CD4-positive, alpha-beta T cell treated with Interleukin-6 for 4 hours (primary cell): ENCODE measurements at regions not wholly inside any gene's neighbourhood (a gene's known extent, or its start where the extent isn't known, plus 50 kb on each side); places are given as distances from the start of the nearest gene placed in this dataset.

Source experiments
- DNase-seq: peaks from one replicate; pipeline ENCODE4 v3.0.0-alpha.2; 2020; ENCODE audit warnings: mixed read lengths

DNA sequence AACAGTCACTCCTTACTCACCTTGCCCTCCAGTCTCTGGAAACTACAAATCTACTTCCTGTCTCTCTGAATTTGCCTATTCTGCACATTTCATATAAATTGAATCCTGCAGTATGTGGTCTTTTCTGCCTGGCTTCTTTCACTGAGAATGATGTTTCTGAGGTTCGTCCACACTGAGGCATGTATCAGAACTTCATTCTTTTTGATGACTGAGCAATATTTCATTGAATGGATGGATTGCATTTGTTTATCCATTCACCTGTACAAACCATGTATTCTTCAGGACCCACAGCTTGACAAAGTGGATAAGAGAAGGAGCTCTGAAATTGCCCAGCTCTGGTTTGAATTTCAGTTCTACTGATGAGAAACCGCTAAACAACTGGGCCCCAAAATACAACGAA is 118.9 kb upstream of the ARRDC4 start:
- no peak for DNase-seq

DNA sequence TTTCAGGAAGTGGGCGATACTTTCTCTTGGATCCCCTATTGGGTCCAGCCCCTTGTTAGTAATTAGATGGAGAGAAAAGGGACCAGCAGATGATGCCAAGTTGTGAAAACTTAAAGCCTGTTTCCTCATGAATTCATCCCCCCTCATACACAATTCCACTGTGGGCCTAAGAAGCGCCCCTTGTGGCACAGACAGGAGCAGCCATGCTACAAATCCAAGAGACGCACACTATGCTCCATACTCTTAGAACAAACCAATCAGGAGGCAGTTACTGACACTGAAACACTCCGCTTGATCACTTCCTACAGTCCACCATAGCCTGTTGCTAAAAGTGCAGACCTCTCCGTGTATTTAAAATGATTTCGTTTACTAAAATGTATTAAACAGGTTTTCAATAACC is 111.3 kb upstream of the ARRDC4 start:
- no peak for DNase-seq

DNA sequence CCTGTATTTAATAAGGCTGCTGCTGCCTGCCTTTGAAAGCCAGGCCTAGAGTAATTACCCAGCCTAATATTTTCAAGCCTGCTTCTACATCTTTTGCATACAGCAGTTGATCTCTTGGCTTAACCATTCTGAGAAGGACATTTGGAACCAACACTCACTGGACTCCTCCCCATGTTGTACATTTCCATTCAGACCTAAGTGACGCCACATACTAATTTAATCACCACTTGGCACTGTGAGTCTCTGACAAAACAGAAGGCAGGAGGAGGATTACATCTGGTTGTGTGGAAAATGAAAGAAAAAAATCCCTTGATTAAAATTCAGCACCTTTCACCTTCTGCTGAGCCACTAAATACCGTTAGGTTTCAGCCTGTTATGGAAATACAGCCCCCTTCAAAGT is 102.2 kb upstream of the ARRDC4 start:
- DNase-seq = no peak

DNA sequence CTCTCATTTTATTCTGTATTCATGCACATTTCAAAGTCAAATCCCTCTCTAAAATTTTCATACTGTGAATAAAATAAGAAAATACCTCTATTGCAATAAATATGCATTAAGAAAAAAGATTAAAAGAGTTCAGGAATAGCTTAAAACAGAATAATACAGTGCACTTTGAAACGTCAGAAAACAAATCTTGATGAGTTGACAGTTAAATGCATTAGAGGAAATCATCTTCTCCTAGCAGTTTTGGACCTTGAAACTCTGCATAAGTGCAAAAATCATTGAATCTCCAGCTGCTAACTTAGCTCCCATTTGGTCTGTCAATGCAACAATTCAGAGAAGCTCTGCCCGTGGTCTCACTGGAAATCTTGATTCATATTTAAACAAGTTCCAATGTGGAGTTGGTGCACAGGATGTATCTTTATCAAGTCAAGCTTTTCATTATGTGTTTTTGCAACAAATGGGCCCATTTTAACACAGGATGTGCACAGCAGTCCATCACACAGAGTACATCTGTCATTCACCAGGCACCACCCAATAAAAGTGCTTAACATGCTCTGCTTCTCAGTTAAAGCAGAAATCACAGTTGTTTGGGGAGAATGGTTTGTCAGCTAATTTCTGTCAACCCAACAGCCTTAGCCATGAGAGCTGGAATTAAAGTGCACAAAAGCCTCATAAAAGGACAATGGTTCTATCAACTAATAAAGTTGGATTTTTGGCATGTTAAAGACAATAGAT is 98.8 kb upstream of the ARRDC4 start:
- no peak for DNase-seq

DNA sequence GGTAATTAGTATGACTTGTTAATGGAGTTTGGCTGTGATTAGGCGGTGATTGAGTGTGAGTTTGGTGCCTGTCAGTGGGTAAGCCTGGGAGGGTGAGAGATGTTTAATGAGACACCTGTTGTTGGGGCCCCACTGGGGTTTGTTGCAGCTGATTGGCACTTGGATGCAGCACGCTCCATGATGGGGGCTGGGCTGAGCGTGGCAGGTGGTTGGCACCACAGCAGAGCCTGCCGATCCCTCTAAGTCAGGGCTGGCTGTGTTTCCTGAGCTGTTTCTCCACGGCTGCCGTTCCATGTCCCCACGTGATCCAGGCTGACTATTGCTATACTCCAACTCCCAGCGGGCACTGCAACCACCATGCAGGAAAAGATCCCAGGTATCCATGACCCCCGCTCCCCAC is 93.5 kb upstream of the ARRDC4 start:
- no peak for DNase-seq

DNA sequence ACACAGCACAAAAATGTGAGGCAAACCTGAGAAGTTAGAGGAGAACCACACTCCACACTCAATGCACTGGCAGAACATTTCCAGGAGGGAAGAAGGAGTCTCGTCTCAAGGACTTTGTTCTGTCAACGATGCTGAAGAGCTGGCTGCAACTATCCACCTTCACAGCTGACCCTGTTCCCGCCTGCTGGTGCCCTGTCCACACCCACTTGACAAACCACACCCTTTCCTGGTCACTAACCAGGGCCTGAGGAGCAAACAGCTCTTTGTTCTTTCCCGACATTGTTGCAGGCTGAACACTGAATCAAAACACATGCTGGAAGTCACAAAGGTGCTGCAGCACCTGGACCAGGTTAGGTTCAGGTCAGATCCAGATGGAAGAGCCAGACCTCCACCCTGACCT is 92.6 kb upstream of the ARRDC4 start:
- DNase-seq = no peak

DNA sequence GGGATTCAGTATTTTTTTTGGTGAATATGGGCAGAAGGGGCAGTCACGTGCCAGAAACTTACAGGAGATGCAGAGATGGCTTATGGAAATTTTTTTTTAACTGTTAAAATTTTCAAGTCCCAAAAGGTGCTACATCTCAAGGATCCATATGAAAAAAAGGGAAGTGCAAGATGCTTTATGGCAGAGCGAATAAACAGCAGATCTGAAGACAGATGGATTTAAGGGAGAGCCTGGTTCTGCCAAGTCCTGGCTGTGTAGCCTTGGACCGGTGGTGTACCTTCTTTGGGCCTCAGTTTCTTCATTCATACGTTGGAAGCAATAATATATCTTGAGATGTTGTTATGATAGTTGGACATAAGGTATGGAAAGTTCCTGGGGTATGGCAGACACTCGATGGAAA is 91.5 kb upstream of the ARRDC4 start:
- DNase-seq = no peak

DNA sequence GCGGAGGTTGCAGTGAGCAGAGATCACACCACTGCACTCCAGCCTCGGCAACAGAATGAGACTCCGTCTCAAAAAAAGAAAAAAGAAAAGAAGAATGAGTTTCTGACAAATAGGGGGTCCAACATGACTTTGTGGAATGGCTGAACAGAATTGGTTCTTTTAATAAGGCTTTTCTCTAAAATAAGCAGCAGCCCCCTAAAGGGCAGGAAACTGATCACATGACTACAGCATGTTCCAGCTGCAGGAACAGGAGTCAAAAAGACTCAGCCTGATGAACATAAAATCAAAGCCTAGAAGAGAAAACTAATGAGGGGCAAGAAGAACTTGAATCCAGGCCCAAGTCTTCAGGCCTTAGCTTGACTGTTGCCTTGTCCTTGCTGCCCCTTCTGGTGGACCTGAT is 89.7 kb upstream of the ARRDC4 start:
- DNase-seq = no peak

DNA sequence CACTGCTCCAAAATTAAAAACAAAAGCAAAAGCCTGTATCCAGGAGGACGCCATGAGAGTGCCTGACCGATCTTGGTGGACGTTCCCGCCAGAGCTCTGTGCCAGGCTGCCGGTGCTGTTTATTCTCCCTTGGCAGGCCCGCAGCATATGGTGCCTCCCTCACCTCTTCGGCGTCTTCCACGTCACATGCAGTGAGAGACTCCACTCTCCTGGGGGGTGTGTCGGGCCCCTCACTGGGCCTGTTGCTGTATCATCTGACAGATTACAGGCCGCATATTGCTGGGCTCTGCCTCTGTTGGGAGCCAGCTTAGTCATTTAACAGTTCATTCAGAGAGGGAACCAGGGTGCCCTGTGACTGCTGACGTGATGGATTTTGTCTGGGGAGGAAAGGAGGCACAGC is 86.4 kb upstream of the ARRDC4 start:
- no peak for DNase-seq

DNA sequence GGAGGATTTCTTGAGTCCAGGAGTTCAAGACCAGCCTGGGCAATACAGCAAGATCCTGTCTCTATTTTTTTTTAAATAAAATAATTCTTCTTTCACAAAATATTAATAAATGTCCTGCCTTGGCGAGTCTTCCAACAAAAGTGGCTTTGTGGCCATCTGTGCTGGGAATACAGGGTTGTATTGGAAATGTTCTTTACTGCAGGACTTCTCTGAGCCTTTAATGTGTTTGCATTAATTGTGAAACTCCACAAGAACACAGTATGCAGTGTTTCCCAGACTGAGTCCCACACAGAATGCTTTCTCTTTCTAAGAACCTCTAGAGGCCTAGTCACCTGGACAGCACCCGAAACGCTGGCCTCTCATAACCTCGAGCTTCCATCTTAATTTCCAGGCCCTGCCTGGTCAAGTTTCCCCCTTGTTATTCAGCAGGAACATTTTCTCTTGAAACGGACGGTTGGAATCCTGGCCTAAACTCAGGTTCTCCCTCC is 85.4 kb upstream of the ARRDC4 start:
- no peak for DNase-seq

DNA sequence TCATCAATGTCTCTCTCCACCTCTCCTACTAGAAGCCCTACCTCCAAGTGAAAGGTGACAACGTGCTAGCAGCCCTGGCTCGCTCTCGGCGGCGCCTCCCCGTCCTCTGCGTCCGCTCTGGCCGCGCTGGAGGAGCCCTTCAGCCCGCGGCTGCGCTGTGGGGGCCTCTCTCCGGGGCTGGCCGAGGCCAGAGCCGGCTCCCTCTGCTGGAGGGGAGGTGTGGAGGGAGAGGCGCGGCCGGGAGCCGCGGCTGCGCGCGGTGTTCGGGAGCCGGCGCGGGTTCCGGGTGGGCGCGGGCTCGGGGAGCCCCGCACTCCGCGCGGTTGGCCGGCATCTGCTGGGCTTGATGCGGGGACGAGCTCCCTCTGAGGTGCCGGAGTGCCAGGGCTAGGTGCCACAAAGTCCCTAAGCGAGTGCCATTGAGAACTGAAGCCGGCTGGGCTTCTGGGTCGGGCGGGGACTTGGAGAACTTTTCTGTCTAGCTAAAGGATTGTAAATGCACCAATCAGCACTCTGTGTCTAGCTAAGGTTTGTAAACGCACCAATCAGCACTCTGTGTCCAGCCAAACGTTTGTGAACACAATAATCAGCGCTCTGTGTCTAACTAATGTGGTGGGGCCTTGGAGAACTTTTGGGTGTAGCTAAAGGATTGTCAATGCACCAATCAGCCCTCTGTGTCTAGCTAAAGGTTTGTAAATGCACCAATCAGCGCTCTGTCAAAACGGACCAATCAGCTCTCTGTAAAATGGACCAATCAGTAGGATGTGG is 84.8 kb upstream of the ARRDC4 start:
- DNase-seq = no peak

DNA sequence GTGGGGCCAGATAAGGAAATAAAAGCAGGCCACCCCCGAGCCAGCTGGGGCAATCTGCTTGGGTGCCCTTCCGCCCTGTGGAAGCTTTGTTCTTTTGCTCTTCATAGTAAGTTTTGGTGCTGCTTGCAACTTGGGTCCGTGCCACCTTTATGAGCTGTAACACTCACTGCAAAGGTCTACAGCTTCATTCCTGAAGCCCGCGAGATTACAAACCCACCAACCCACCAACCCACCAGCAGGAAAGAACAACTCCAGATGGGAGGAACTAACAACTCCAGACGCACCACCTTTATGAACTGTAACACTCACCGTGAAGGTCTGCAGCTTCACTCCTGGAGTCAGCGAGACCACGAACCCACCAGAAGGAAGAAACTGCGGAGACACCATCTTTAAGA is 84.2 kb upstream of the ARRDC4 start:
- no peak for DNase-seq

DNA sequence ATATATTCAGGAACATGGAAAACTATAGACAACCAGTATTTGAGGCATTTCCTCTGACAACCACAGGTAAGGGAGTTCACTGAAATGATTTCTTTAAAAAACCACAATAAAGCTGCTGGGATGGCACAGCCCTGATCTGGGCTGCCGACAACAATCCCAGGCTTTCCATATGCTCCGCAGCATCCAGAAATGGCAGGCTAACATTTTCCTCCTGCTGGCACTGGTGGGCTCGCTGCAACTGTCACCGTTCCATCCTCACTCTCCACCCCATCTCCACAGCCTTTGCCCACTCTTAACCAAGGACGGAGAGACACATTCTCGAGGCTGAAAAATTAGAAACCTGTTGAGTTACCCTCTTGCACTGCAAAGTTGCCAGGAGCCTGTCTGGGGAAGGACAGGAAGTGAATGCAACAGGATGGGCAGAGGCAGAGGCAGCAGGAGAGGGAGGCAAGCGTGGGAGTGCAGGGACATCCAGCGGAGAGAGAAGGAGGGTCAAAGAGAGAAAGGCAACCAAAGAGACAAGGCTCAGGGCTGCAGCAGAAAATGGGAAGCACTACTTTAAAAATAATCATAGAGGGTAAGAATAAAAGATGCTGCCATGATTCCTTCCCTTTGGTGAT is 79.0 kb upstream of the ARRDC4 start:
- DNase-seq = no peak

DNA sequence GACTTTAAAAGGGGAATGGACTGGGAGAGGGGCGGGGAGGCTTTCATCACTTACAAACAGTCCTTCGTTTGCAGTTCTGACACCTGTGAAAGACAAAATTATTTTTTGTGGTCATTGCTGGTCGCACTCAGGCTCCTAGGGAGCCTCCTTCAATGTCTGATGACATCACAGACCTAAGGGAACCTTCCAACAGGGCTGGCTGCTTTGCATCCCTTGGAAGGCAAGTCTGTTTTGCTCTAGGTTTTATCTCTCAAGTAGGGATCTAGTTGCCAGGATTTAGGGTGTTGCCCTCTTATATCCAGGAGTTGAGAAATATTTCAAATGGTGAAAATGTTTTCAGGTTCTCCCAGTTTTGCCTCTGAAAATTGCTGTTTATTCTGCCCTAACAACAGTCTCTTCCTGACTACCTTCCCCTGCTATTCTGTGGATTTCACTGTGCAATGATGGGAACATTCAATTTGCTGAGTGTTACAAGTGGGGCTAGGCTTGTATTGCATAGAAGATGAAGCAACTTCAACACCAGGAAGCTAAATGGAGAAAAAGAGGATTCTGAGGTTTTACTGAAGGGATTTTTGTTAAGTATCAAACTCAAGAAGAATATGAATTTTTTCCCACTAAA is 75.9 kb upstream of the ARRDC4 start:
- no peak for DNase-seq

DNA sequence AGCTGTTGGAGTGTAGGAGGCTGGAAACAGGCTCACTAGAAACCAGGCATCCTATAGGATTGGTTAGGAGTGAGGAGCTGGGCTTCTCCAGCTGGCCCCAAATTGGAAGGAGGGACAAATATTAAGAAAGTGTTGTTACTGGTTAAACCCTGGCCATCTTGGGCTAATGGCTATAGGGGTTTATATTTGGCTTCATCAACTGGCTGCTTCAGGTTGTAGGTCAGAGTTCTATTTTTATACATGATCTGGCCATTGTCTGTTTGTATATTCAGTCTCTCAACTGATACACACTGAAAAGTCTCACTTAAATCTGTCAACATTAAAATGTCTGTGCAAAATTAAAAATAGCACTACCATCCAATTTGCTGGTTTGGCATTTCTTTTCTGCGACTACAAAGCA is 70.2 kb upstream of the ARRDC4 start:
- DNase-seq = no peak

DNA sequence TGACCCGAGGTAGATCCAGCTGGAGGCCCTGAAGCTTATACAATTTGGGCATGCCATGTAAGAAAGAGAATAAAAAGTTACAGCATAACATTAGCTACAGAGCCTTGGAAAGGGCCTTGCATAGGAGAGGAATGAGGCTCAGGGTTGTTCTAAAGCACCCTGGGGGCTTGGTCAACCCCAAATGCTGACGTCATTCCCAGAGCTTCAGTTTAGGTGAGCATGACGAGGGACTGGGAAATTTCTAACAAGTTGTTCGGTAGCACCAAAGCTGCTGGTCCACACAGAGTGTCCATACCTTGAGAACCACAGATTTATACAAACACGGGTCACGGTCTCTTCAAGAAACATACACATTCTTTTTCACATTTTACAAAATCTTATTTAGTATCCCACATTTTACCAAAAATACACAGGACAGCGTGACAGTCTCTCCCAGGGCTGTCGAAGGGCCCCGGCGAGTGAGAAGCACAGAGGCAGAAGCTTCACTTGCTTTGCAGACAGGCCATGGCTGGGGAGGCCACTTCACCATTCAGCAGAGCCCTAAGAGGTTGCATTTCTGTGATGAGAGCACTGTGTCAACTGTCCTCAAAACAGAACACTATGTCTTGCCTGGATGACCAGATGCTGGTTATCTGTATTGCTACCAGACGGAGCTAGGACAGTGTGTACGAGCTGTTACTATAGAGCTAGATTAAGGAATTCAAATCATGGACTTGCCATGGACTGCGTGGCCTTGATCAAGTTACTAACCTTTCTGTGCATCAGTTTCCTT is 68.2 kb upstream of the ARRDC4 start:
- DNase-seq = no peak

DNA sequence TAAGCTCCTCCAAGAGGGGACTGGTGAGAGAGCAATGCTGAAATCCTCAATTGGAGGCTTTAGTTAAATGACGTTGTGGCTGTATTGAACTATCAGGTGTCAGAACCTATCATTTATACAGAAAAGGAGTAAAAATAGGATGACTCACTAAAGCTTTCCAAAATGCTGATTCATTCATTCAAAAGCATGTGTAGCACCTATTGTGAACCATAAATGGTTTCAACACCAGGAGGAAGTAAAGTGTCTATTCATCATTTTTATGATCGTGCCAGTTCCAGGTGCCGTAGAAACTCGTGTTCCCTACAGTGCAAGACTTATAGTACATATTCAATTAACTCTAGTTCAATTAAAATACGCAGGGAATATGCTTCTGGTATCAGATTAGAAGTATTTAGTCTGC is 66.5 kb upstream of the ARRDC4 start:
- DNase-seq = no peak

DNA sequence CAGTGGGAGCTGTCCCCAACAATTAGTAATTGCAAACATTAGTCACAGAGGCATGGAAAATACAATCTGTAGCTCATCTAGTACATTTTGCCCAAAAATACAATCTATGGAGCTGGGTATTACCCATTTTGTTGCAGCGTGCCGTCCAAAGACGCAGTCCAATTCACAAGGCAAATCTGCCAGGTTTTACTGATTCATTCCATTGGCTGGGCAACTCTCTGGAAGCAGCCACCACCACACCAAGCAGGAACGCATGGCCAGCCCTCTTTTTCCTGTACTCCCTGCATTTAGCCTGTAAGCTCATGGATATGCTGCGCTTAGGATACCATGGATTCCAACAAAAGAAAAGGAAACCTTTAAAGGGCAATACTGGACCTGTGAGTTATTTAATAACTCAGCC is 60.5 kb upstream of the ARRDC4 start:
- no peak for DNase-seq

DNA sequence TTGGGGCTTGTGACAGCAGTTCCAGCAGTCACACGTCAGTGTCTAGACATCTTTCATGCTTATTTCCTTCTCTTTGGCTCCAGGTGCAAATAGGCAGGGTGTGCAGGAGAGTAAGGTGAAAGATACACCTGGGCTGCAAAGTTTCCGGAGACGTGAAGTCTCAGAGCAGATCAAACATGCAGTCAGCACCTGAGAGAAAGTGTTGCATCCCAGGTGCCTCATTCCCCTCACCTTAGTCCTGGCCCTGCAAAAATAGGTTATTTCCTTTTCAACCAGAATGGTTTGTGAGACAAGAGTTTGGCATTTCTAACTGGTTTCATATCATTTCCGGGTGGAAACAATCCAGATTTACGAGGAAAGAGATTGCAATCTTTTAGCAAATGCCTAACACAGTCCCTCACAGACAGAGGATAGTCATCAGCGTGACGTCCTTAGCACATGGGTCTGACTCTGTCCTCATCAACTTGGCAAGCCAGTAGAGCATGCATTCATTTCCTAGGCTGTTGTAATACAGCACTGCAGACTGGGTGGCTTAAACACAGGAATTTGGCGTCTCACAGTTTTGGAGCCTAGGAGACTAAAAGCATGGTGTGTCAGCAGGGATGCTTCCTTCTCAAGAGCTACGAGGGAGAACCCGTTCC is 58.2 kb upstream of the ARRDC4 start:
- no peak for DNase-seq

DNA sequence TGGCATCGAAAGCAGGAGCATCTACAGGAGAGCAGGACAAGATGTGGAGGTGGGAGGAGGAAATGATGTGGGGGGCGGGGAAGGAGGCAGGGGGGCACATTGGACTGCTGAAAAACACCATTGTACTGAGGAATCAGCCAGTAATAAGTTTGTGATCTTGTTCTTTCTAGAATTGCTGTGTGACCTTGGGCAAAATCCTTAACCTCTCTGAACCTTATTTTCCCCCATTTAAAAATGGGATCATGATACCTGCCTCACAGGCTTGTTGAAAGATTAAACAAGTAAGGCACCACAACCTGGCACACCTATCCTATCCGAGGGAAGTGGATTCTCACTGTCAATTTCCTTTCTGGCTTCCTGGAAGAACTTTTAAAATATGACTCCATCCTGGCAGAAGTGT is 56.9 kb upstream of the ARRDC4 start:
- no peak for DNase-seq

DNA sequence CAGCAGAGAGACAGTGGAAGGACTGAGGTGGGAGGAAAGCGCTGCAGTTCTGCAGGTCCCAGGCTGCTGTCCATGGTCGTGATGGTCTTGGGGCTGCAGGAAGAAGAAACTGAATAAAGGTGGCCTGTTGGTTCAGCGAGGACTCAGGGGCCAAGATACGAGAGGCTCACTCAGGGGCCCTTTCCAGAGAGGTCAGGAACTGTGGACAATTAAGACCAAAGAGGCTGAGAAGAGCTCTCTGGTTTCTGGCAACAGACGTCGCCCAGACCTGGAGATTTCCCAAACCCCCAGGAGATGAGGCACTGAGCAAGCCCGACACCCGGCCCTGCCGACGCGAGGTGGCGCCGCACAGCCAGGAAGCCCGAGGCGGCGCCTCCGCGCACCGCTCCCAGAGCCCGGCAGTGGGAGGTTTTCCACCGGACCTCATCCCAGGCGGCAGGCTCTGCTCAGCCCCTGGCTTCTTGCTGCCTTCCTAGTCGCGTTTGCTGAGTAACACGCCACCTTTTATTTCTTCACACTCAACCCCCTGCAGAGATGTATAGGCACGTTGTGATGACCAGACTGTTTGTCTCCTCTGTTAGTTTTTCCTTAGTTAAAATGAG is 56.4 kb upstream of the ARRDC4 start:
- DNase-seq = peak; percentile 28
